GM12891 (cell line): ENCODE measurements at regions not wholly inside any gene's neighbourhood (a gene's known extent, or its start where the extent isn't known, plus 50 kb on each side); places are given as distances from the start of the nearest gene placed in this dataset.
A peak's percentile ranks its signal among the peaks of the same experiment; 100 is the strongest.

ENCODE experiments used
- PAX5 ChIP-seq: IDR thresholded peaks from 2 replicates; pipeline ENCODE4 v1.6.1; 2011; ENCODE audit warnings: low read length, moderate library complexity, mild to moderate bottlenecking; ENCODE audit not compliant: insufficient read depth, severe bottlenecking
- POLR2A ChIP-seq: IDR thresholded peaks from 2 replicates; pipeline ENCODE4 v1.6.1; 2011; ENCODE audit warnings: low read depth, low read length, control low read depth
- POLR2AphosphoS5 ChIP-seq: IDR thresholded peaks from 2 replicates; pipeline ENCODE4 v1.6.1; 2011; ENCODE audit warnings: low read depth, low read length, control low read depth
- POU2F2 ChIP-seq: IDR thresholded peaks from 2 replicates; pipeline ENCODE4 v1.6.1; 2011; ENCODE audit warnings: low read depth, mild to moderate bottlenecking, control low read depth, low read length, moderate library complexity
- SPI1 ChIP-seq: IDR thresholded peaks from 2 replicates; pipeline ENCODE4 v1.6.1; 2011; ENCODE audit warnings: low read depth, low read length, control low read depth
- TAF1 ChIP-seq: IDR thresholded peaks from 2 replicates; pipeline ENCODE4 v1.6.1; 2011; ENCODE audit warnings: low read depth, low read length, control low read depth

DNA sequence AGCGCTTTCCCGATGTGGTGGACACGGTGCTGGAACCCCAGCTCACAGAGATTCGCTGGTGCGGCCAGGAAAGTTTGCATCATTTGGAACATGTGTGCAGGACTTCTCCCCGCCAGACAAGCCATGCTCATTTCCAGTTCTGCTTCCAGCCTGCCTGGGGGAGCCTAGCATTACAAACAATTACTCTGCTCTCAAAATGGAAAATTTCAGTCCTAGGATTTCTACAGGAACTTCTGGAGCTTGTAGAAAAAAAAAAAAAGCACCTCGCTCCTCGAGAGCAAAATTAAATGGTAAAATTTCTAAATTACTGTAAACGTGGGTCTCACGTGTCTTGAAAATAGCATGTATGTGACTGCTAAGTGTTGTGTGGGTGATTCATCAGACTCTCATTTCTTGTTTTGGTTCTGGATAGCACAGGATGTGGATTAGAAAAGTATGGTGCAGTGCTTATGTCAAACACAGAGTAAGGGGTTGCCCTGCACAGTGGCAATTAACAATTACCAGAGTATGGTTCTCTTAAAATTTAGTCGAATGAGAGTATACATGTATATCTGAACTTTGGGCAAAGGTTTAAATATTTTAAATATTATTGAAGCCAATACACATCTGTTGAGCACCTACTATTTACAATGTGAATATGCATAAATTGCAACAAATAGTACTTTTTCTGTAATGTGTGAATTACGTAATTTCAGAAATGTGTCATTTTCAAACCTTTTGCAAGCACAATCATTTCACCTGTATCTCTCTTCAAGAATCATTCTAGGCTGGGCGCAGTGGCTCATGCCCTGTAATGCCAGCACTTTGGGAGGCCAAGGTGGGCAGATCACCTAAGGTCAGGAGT lies 61.8 kb upstream of the PTGFRN start:
- no peak for TF ChIP-seq POLR2A
- TF ChIP-seq POLR2AphosphoS5, result no peak
- no peak for TF ChIP-seq TAF1
- no peak for TF ChIP-seq PAX5
- TF ChIP-seq SPI1, result peak; percentile 46
- TF ChIP-seq POU2F2, result no peak
